Retinal pigment epithelial cell (primary cell): ENCODE measurements at regions not wholly inside any gene's neighbourhood (a gene's known extent, or its start where the extent isn't known, plus 50 kb on each side); places are given as distances from the start of the nearest gene placed in this dataset.

Source experiments
- DNase-seq: peaks from one replicate; pipeline ENCODE4 v3.0.0-alpha.2; 2010; ENCODE audit warnings: low read depth
- H3K4me3 ChIP-seq: 2 replicates; pipeline ENCODE4 v1.5.1; 2011; ENCODE audit warnings: mild to moderate bottlenecking, low read length, control low read depth, moderate library complexity
- TF ChIP-seq, protein P1 (sequence below): conservative IDR thresholded peaks from 2 replicates; pipeline ENCODE4 v1.5.1; 2011; ENCODE audit warnings: low read depth, low read length, control low read depth, inconsistent platforms

- DNase-seq = no peak
- no peak overlapping the region for H3K4me3 ChIP-seq
- TF ChIP-seq, protein P1, sequence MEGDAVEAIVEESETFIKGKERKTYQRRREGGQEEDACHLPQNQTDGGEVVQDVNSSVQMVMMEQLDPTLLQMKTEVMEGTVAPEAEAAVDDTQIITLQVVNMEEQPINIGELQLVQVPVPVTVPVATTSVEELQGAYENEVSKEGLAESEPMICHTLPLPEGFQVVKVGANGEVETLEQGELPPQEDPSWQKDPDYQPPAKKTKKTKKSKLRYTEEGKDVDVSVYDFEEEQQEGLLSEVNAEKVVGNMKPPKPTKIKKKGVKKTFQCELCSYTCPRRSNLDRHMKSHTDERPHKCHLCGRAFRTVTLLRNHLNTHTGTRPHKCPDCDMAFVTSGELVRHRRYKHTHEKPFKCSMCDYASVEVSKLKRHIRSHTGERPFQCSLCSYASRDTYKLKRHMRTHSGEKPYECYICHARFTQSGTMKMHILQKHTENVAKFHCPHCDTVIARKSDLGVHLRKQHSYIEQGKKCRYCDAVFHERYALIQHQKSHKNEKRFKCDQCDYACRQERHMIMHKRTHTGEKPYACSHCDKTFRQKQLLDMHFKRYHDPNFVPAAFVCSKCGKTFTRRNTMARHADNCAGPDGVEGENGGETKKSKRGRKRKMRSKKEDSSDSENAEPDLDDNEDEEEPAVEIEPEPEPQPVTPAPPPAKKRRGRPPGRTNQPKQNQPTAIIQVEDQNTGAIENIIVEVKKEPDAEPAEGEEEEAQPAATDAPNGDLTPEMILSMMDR = no peak
Observed at GRCh38 chr12:19759227-19759626, 319.9 kb downstream of the AEBP2 start.

GRCh38 chr12:19760611-19761010 lies 321.3 kb downstream of the AEBP2 start:
- no peak for DNase-seq
- TF ChIP-seq, protein P1 = no peak
- no peak overlapping the region for H3K4me3 ChIP-seq

DNA sequence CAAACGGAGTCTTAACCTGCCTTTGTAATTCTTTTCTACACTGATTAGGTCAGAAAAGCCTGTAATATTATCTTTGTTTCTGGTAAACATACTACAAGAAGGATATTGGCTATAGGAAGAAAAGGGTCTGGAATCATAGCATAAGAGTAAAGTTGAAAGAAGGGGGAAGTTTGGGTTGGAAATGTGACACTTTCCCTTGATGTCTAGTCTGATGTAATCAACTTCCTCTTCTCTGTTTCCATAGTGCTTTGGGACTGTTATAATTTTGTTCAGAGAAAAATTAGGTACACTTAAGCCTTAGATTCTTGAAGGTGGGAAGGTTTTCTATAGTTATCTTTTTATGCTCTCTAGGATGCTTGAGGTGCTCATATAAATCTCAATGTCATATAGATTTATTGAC lies 322.2 kb downstream of the AEBP2 start:
- TF ChIP-seq, protein P1 = no peak
- no peak for DNase-seq
- H3K4me3 ChIP-seq = no peak overlapping the region

DNA sequence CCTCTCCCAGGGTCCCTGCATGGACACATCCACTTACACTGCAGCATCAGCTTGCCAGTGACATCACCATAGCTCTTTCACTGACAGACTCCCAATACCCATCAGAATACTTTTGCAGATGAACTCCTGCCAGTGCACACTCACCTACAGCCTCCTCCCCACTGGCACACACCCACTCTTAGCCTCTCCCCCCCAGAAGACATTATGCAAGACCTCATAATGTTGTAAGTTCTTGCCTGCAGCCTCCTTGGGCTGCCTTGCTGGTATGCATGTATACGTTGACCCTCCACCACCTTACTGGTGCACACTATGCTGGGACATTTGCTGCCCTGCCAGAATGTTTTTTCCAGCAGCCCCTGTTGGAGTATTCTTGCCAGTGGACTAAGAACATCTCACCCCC lies 324.2 kb downstream of the AEBP2 start:
- TF ChIP-seq, protein P1 = no peak
- no peak for DNase-seq
- H3K4me3 ChIP-seq = no peak overlapping the region

- no peak overlapping the region for H3K4me3 ChIP-seq
- TF ChIP-seq, protein P1 = no peak
- peak; percentile 35 for DNase-seq
Observed at GRCh38 chr12:19764408-19764807, 325.1 kb downstream of the AEBP2 start.

GRCh38 chr12:19771858-19772257 lies 332.6 kb downstream of the AEBP2 start:
- TF ChIP-seq, protein P1 = no peak
- H3K4me3 ChIP-seq = no peak overlapping the region
- DNase-seq = peak; percentile 45

DNA sequence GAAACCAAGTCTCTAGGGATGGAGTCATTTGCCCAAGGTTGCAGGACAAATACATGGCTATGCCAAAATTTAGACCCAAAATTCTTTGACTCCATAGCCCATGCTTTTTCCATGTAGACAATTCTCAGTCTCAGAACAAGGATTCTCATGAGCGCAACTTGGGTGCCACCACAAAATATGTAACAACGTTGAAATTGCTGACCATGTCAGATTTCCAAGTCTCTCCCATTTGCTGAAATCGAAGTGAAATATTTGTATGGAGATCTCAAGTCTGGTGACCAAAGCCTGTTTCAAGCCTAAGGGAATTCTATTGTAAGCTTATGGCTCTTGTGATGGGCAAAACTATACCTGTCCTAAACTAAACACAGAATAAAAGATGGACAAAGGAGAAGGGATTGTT lies 333.5 kb downstream of the AEBP2 start:
- TF ChIP-seq, protein P1 = no peak
- H3K4me3 ChIP-seq = no peak overlapping the region
- no peak for DNase-seq
